IMR-90 (cell line): ENCODE measurements at regions not wholly inside any gene's neighbourhood (a gene's known extent, or its start where the extent isn't known, plus 50 kb on each side); places are given as distances from the start of the nearest gene placed in this dataset.

Experiments used
- ATAC-seq: fragments of 200-7000 bp; cut with Tn5 transposase; 2 replicates; pipeline ENCODE4 v1.9.1; 2020; ENCODE audit warnings: low read depth, mild to moderate bottlenecking, moderate library complexity
- BruUV-seq: library from RNA; stranded (reverse); fragments of 400-500 nt; replicated peaks from 2 replicates; lab custom pipeline; 2021; lab: Mats Ljungman, UMichigan
- CTCF ChIA-PET: fragments of 300-600 bp; formaldehyde crosslinking; extraction: SDS; loops from one replicate; lab custom pipeline; 2021; ENCODE audit warnings: antibody characterized with exemption; lab: Yijun Ruan, JAX
- POLR2A ChIA-PET: fragments of 300-600 bp; sonication (Branson Sonifier 250); formaldehyde crosslinking; loops from one replicate; lab custom pipeline; 2022; ENCODE audit warnings: antibody characterized with exemption; ENCODE audit not compliant: unreplicated experiment; lab: Charles Lee
- DNase-seq: peaks from one replicate; pipeline ENCODE4 v3.0.0; 2013
- H2AFZ ChIP-seq: replicated peaks from 2 replicates; pipeline ENCODE3; 2013; ENCODE audit warnings: low read length, mild to moderate bottlenecking; ENCODE audit not compliant: poor library complexity
- H2AK5ac ChIP-seq: 2 replicates; pipeline ENCODE4 v1.6.1; 2013; ENCODE audit warnings: low read depth, low read length, inconsistent platforms
- H2AK9ac ChIP-seq: replicated peaks from 2 replicates; pipeline ENCODE3; 2013; ENCODE audit warnings: mild to moderate bottlenecking, low read depth, low read length, moderate library complexity; ENCODE audit not compliant: poor library complexity
- H2BK120ac ChIP-seq: 2 replicates; pipeline ENCODE4 v1.6.1; 2013; ENCODE audit warnings: low read depth, low read length, inconsistent platforms
- H2BK15ac ChIP-seq: 3 replicates; pipeline ENCODE4 v1.6.1; 2013; ENCODE audit warnings: low read depth, low read length, inconsistent platforms
- H2BK20ac ChIP-seq: 2 replicates; pipeline ENCODE4 v1.6.1; 2013; ENCODE audit warnings: low read depth, mild to moderate bottlenecking, inconsistent platforms, low read length, moderate library complexity
- H2BK5ac ChIP-seq: 2 replicates; pipeline ENCODE4 v1.6.1; 2013; ENCODE audit warnings: mild to moderate bottlenecking, low read depth, low read length, inconsistent platforms; ENCODE audit not compliant: poor library complexity, severe bottlenecking
- H3K14ac ChIP-seq: replicated peaks from 2 replicates; pipeline ENCODE4 v1.6.1; 2013; ENCODE audit warnings: low read depth, low read length, inconsistent platforms
- H3K18ac ChIP-seq: 2 replicates; pipeline ENCODE4 v1.6.1; 2013; ENCODE audit warnings: low read depth, low read length, control low read depth
- H3K23ac ChIP-seq: 2 replicates; pipeline ENCODE4 v1.6.1; 2013; ENCODE audit warnings: low read depth, low read length, inconsistent platforms
- H3K27ac ChIP-seq: 2 replicates; pipeline ENCODE4 v1.5.1; 2013; ENCODE audit warnings: mild to moderate bottlenecking, control low read depth, low read length; ENCODE audit not compliant: insufficient read depth
- H3K27me3 ChIP-seq: 2 replicates; pipeline ENCODE4 v1.6.1; 2013; ENCODE audit warnings: low read length; ENCODE audit not compliant: control insufficient read depth, insufficient read depth
- H3K36me3 ChIP-seq: 2 replicates; pipeline ENCODE4 v1.6.1; 2013; ENCODE audit warnings: low read length, mixed read lengths; ENCODE audit not compliant: control insufficient read depth, insufficient read depth
- H3K4ac ChIP-seq: 2 replicates; pipeline ENCODE4 v1.6.1; 2013; ENCODE audit warnings: low read depth, low read length, inconsistent platforms
- H3K4me1 ChIP-seq: 2 replicates; pipeline ENCODE4 v1.6.1; 2013; ENCODE audit warnings: low read length, mixed read lengths; ENCODE audit not compliant: control insufficient read depth, insufficient read depth
- H3K4me2 ChIP-seq: 2 replicates; pipeline ENCODE4 v1.6.1; 2013; ENCODE audit warnings: low read depth, mild to moderate bottlenecking, control low read depth, low read length, moderate library complexity
- H3K4me3 ChIP-seq: 2 replicates; pipeline ENCODE4 v1.5.1; 2013; ENCODE audit warnings: low read depth, mild to moderate bottlenecking, control low read depth, low read length, moderate library complexity; ENCODE audit not compliant: insufficient read depth
- H3K56ac ChIP-seq: 2 replicates; pipeline ENCODE4 v1.6.1; 2013; ENCODE audit warnings: low read length, inconsistent platforms; ENCODE audit not compliant: insufficient read depth; ENCODE audit errors: extremely low read depth
- H3K79me1 ChIP-seq, 2 experiments: 2 replicates each; pipeline ENCODE4 v1.6.1; 2013; ENCODE audit warnings: low read length in 2 of 2, inconsistent platforms in 1 of 2, low read depth in 1 of 2
- H3K9ac ChIP-seq: 2 replicates; pipeline ENCODE4 v1.6.1; 2013; ENCODE audit warnings: low read depth, low read length, control low read depth
- H3K9me1 ChIP-seq: 2 replicates; pipeline ENCODE4 v1.6.1; 2013; ENCODE audit warnings: low read length, inconsistent platforms; ENCODE audit not compliant: insufficient read depth
- H3K9me3 ChIP-seq: 2 replicates; pipeline ENCODE4 v1.6.1; 2013; ENCODE audit warnings: low read length; ENCODE audit not compliant: control insufficient read depth, insufficient read depth
- H4K20me1 ChIP-seq: 2 replicates; pipeline ENCODE4 v1.6.1; 2013; ENCODE audit warnings: low read length, inconsistent platforms; ENCODE audit not compliant: insufficient read depth
- H4K5ac ChIP-seq: 2 replicates; pipeline ENCODE4 v1.6.1; 2013; ENCODE audit warnings: mild to moderate bottlenecking, low read depth, low read length, control low read depth
- H4K8ac ChIP-seq, 2 experiments: 2 replicates each; pipeline ENCODE4 v1.6.1; 2013; ENCODE audit warnings: low read depth in 2 of 2, low read length in 2 of 2, control low read depth in 1 of 2, inconsistent platforms in 1 of 2
- H4K91ac ChIP-seq: 2 replicates; pipeline ENCODE4 v1.6.1; 2013; ENCODE audit warnings: low read depth, low read length, inconsistent platforms; ENCODE audit not compliant: insufficient read depth
- BHLHE40 ChIP-seq: fragments of 150-350 bp; IDR thresholded peaks from 2 replicates; pipeline ENCODE4 v1.6.1; 2016; ENCODE audit warnings: mild to moderate bottlenecking, low read depth, low read length
- CEBPB ChIP-seq: IDR thresholded peaks from 2 replicates; pipeline ENCODE4 v1.6.1; 2012; ENCODE audit warnings: low read depth, low read length, improper control_type of control experiment
- CHD1 ChIP-seq: IDR thresholded peaks from 2 replicates; pipeline ENCODE4 v1.6.1; 2012; ENCODE audit warnings: low read depth, low read length, improper control_type of control experiment
- FOS ChIP-seq: fragments of 150-350 bp; IDR thresholded peaks from 2 replicates; pipeline ENCODE4 v1.6.1; 2016; ENCODE audit warnings: low read depth, low read length
- MAFK ChIP-seq: IDR thresholded peaks from 2 replicates; pipeline ENCODE4 v1.6.1; 2012; ENCODE audit warnings: low read depth, low read length, improper control_type of control experiment
- MAZ ChIP-seq: IDR thresholded peaks from 2 replicates; pipeline ENCODE4 v1.6.1; 2012; ENCODE audit warnings: low read depth, mild to moderate bottlenecking, low read length, improper control_type of control experiment, moderate library complexity, borderline replicate concordance
- RCOR1 ChIP-seq: IDR thresholded peaks from 2 replicates; pipeline ENCODE4 v1.6.1; 2012; ENCODE audit warnings: mild to moderate bottlenecking, low read length, improper control_type of control experiment; ENCODE audit not compliant: insufficient replicate concordance
- SMC3 ChIP-seq: fragments of 150-350 bp; IDR thresholded peaks from 2 replicates; pipeline ENCODE4 v1.6.1; 2016; ENCODE audit warnings: low read depth, mild to moderate bottlenecking, antibody characterized with exemption, low read length, moderate library complexity
- WGBS, 2 experiments: methylation state at CpG; one replicate each; pipeline versions ENCODE4 v1.1.5 to v1.1.7; 2013; ENCODE audit warnings: missing lambda C conversion rate in 2 of 2; ENCODE audit not compliant: insufficient read length in 1 of 2; ENCODE audit errors: extremely low coverage in 2 of 2; 5-methylcytosine and 5-hydroxymethylcytosine counted together
- dilution Hi-C: fragments of 300-500 bp; cut with HindIII; formaldehyde crosslinking; loops from one replicate; pipeline ENCODE4 v1.14.3; 2018; ENCODE audit warnings: low sequenced_read_pairs; ENCODE audit not compliant: unreplicated experiment
- in situ Hi-C: fragments of 300-500 bp; cut with MboI; formaldehyde crosslinking; loops from 3 replicates; pipeline ENCODE4 v1.14.3; 2019; ENCODE audit warnings: low sequenced_read_pairs, inconsistent platforms, mixed read lengths
- intact Hi-C: fragments of 100-400 bp; cut with micrococcal nuclease; formaldehyde crosslinking; loops from 2 replicates; pipeline ENCODE4 v1.10.0; 2022
- TF ChIP-seq, protein P1 (sequence below): conservative IDR thresholded peaks from 2 replicates; pipeline ENCODE4 v1.5.1; 2012; ENCODE audit warnings: mild to moderate bottlenecking, low read depth, low read length, improper control_type of control experiment

GRCh38 chr11:39683288-39683950 lies 1776.0 kb downstream of the LRRC4C start:
- Histone ChIP-seq H3K27ac (no peak overlapping the region), H2BK20ac (no peak overlapping the region), H3K9me1 (no peaks in the 10 kb centered on the region), H4K91ac (no peak overlapping the region), H4K8ac (no peak overlapping the region), H3K18ac (no peak overlapping the region), H3K27me3 (no peaks in the 10 kb centered on the region), H3K79me1 (no peaks in the 10 kb centered on the region), H3K9ac (no peak overlapping the region), H3K4me2 (no peak overlapping the region), H3K23ac (no peak overlapping the region), H3K36me3 (no peaks in the 10 kb centered on the region), H2AK5ac (no peak overlapping the region), H3K4me3 (no peak overlapping the region), H3K56ac (no peak overlapping the region), H2AK9ac (no peak overlapping the region), H2BK5ac (no peak overlapping the region), H4K5ac (no peak overlapping the region), H2BK120ac (no peak overlapping the region), H2AFZ (no peak overlapping the region), H3K9me3 (peaks cover 13% of the 10 kb centered on the region), H3K14ac (no peak overlapping the region), H3K4me1 (no peaks in the 10 kb centered on the region), H4K20me1 (no peaks in the 10 kb centered on the region), H2BK15ac (no peak overlapping the region), H3K4ac (no peak overlapping the region)
- intact Hi-C loops, result no loop called here
- POLR2A ChIA-PET, result no interaction called here
- no CpG with 5 or more reads among the region's 1 CpG for WGBS, 2 experiments
- BruUV-seq, result no TSS peak
- DNase-seq, result no peak
- CTCF ChIA-PET, result interaction anchor here (0.7 kb wide), 1 partner anchor 16 kb away, joined by 3 read pairs; no protein-coding TSS in a partner anchor
- in situ Hi-C loops, result no loop called here
- ATAC-seq, result no peak
- dilution Hi-C loops, result no loop called here
- TF ChIP-seq SMC3 (no peak), BHLHE40 (no peak), MAFK (no peak), MAZ (no peak), CEBPB (no peak), FOS (no peak), CHD1 (no peak), RCOR1 (no peak)
- TF ChIP-seq, protein P1, sequence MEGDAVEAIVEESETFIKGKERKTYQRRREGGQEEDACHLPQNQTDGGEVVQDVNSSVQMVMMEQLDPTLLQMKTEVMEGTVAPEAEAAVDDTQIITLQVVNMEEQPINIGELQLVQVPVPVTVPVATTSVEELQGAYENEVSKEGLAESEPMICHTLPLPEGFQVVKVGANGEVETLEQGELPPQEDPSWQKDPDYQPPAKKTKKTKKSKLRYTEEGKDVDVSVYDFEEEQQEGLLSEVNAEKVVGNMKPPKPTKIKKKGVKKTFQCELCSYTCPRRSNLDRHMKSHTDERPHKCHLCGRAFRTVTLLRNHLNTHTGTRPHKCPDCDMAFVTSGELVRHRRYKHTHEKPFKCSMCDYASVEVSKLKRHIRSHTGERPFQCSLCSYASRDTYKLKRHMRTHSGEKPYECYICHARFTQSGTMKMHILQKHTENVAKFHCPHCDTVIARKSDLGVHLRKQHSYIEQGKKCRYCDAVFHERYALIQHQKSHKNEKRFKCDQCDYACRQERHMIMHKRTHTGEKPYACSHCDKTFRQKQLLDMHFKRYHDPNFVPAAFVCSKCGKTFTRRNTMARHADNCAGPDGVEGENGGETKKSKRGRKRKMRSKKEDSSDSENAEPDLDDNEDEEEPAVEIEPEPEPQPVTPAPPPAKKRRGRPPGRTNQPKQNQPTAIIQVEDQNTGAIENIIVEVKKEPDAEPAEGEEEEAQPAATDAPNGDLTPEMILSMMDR, result no peak
